HG02973 (cell line): ENCODE measurements at regions not wholly inside any gene's neighbourhood (a gene's known extent, or its start where the extent isn't known, plus 50 kb on each side); places are given as distances from the start of the nearest gene placed in this dataset.
"Not testable (repeated sequence)": the region's sequence is repeated elsewhere in the genome, so short reads cannot be mapped to it uniquely, and the experiment has no call there.

ENCODE experiments used
- ATAC-seq: cut with Tn5 transposase; IDR thresholded peaks from one replicate; pipeline ENCODE4 v1.9.1; 2021; ENCODE audit warnings: moderate library complexity; ENCODE audit not compliant: unreplicated experiment

DNA sequence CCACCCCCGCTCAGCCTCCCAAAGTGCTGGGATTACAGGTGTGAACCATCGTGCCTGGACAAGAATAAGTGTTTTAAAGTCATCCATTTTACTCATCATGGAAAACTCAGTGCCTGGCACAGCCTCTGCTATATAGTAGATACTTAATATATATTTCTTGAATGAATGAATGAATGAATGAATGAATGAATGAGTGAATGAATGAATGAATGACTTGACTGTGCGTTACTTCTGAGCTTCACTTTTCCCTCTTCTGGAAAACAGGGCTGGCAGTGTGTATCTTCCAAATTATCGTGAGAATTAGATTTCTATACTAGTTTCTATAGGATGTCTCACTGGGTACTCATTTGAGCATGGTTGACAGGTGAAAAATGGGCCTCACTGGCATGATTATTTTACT, 307.3 kb upstream of the ERCC4 start:
- ATAC-seq = no peak

DNA sequence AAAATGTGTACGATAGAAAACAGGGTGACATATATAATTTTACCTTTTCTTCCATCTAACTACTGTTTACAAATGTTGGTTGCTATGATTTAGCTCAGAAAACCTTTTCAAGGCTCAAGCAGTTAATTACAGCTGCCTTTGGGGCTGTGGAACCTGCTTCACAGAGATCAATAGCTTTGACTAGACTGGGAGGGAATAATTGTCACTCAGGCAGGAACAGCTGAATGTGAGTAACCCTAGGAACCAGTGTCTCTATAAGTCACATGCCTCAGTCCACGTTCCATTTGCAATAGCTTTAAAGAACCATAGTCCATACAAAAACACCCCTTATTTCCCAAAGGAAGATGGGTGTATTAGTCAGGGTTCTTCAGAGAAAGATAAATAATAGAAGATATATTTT, 306.8 kb upstream of the ERCC4 start:
- ATAC-seq = no peak

DNA sequence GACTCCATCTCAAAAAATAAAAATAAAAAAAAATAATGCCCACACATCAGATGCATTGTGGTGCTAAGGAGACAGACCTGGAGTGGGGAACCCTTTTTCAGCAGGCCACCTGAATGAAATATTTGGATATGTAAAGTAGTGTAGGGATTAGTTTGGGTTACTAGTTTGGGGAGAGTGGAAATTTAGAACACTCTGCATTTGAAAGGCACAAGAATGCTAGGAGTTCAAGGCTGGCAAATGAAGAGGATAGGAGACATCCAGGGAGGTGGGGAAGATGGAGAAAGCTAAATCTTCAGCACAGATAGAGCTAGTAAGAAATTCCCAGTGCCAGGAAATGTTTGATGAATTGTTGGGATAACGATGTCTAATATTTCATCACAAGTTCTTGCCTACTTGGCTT, 298.3 kb upstream of the ERCC4 start:
- no peak for ATAC-seq

DNA sequence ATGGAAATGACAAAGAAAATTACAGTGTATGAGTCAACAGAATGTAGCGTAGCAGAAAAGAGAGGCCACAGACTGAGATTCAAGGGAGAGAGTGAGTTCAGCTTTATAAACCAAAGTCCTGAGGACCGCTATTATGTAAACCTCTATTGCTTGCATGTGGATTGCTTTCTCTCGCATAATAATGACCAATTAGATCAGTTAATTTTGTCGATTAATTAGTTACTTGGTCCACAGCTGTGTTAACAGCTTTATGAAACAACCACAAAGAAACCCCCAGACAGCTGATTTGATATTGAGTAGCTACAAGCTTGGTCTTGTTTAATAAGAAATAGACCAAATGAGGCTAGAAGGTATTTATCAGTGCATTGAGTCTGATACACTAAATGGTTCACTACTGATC, 291.8 kb upstream of the ERCC4 start:
- ATAC-seq = no peak

DNA sequence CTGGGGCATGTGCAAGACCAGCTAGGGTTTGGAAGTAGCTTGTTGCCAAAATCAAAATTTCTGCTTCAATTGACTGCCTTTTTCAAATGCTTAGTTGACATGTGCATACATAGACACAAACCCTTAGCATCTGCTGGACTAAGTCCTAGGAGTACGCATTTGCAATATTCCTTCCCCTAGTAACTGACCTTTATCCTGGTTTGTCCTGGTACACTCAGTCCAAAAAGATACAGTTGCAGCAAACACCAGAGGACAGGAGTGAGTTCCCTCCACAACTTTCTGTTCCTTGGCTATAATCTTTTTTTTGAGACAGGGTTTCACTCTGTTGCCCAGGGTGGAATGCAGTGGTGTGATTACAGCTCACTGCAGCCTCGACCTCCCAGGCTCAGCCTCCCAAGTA, 290.2 kb upstream of the ERCC4 start:
- no peak for ATAC-seq

DNA sequence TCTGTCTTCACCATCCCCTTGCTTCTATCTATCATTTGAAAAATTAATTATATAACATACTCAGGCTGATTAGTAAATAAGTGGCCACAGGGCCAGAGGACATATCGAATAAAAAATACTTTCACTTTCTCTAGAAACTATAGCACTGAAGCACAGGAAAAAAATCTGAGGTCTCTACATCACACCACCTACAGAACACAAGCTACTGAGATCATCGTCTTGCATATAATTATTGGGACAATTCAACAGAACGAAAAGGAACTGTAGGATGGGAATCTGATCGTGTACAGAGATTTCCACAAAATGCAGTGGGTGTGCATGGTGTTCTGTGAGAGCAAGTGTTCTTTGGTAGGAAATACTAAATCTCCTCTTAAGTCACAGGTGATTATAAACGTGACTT, 289.6 kb upstream of the ERCC4 start:
- ATAC-seq = no peak

DNA sequence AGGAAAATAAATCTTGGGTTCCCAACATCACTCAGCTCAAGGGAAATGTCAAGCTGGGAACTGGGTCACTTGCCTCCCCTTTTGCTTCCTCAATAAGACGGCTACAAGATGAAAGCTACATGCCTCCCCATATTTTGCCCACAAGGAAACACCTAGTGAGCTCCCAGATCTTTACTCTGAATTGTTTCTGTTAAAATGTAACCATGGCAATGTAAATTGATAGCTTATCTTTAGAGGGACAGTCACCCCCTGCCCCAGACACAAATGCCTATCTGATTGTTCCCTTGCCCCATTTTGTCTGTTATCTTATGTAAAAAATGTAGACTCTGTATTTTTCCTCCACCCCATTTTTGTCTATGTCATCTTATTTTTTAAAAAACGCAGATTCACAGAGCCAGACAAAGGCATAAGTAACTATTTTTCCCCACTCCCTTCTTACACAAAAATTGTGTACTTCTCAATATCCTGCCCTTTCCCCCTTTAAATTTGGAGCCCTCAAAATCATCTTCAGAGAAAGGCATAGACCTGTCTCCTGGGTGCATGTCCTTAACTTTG, 288.7 kb upstream of the ERCC4 start:
- ATAC-seq = no peak

DNA sequence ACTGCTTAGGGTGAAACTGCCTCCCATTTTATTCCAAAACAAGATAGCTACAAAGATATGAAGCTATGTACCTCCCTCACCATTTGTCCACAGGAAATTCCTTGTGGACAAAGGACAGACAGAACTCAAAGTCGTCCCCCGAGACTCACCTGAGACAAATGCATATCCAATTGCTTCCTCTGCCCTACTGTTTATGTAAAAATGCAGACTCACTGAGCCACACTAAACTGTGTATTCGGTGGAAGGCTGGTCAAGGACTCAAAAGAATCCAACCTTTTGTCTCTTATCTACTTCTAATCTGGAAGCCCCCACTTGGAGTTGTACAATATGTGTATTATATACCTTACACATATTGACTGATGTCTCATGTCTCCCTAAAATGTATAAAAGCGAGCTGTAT, 288.0 kb upstream of the ERCC4 start:
- ATAC-seq = no peak

DNA sequence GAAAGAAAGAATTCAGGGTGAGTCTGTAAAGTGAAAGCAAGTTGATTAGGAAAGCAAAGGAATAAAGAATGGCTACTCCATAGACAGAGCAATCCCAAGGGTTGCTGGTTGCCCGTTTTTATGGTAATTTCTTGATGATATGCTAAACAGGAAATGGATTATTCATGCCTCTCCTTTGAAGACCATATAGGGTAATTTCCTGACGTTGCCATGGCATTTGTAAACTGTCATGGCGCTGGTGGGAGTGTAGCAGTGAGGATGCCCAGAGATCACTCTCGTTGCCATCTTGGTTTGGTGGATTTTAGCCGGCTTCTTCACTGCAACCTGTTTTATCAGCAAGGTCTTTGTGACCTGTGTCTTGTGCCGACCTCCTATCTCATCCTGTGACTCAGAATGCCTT, 287.4 kb upstream of the ERCC4 start:
- not testable (repeated sequence) for ATAC-seq

DNA sequence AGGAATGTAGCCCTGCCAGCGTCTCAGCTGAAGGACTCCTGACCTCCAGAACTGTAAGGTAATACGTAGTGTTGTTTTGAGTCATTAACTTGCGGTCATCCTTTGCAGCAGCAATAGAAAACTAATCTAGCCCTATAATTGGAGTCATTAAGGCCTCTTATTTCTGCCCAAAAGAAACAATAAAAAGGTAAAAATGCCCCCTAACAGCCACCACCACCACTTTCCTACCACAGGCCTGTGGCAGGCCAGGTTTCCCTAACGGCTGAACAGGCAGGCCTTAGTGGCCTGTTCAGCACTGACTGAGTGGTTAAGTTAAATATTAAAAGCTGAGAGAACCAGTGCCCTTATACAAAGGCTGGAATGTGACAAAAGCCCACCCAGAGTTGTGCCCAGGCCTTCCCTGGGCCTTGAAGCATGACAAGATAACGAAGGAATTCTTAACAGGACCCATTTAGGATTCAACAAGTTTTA, 286.5 kb upstream of the ERCC4 start:
- ATAC-seq = no peak

DNA sequence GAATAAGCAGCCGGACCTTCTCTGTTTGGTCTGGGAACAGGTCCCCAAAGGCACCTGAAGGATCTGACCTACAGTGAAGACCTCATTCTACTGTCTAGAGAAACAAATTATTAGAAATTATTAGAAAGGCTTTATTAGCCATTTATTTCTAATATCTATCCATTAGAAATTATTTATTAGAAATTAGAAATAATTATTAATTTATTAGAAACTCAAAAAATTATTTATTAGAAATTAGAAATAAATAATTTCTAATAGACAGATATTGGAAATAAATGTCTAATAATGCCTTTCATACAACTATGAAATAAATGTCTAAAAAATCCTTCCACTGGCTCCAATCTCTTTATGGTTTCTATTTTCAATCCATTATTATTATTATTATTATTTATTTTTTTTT, 285.7 kb upstream of the ERCC4 start:
- ATAC-seq = no peak

DNA sequence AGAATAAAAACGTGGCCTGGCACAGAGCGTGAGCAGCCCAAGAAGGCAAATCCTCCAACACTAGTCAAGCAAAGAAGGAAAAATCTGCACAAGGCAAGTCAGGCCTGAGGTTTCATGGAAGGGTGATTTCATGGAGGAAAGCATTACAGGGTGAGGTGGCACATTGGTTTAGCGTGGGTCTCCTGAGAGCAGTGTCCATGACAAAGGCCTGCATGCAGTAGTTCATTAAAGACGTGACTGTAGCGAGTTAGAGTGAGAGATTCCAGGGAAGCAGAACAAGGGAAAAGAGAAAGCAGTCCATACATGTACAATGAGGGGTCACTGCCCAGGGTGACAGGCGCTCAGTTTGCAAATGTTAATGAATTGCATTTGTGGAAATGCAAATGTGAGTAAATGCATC, 285.0 kb upstream of the ERCC4 start:
- no peak for ATAC-seq

DNA sequence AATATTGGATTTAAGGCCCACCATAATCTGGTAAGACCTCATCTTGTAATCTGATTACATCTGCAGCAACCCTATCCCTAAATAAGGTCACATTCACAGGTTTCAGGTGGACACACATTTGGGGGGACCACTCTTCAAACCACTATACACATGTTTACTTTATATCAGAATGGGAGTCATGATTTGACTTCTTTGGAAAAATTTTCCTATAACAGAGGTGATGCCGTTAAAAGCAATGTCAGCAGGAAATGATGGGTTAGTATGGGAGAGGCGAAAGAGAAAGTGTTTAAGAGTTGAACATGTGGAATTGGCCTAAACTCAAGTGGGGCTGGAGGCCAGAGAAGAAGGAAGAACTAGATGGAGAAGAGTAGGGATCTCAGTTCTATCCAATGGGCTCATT, 281.7 kb upstream of the ERCC4 start:
- ATAC-seq = no peak

DNA sequence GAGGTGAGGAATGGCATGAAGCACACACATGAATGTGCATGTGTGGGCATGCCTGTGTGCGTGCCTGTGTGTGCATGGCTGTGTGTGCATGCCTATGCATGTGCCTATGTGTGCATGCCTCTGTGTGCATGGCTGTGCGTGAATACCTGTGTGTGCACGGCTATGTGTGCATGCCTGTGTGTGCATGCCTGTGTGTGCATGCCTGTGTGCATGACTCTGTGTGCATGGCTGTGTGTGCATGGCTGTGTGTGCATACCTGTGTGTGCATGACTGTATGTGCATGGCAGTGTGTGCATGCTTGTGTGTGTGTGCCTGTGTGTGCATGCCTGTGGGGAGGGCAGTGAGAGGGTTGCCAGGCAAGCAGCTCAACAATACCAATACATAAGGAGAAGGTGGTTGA, 276.5 kb upstream of the ERCC4 start:
- no peak for ATAC-seq

DNA sequence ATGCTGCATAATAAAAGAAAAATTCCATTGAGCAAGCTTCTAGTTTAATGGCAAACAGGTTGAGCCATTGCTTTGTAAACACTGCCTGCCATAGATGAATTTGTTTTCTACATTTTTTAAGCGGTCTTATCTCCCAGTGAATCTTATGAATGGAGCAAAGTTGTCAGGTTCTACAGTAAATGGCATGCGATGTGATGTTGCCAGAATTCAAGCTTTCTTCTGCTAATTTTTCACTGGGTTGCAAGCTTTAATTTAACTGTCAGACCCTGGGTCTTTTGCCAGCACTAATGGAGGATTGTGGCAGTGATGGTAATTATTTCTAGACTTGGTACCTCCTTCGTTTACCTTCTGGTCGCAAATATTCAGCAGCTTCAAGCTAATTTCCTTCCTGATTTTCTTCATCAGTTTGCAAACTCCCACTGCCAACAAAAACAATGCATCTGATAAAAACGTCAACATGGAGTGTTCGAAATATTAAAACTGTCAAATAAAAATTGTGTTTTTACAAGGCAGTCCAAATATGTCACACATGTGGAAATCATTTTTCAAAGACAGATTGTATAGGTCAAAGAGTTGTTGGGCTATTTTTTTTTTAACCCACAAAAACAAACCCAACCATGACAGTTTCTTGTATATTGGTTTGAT, 274.2 kb upstream of the ERCC4 start:
- ATAC-seq = no peak

DNA sequence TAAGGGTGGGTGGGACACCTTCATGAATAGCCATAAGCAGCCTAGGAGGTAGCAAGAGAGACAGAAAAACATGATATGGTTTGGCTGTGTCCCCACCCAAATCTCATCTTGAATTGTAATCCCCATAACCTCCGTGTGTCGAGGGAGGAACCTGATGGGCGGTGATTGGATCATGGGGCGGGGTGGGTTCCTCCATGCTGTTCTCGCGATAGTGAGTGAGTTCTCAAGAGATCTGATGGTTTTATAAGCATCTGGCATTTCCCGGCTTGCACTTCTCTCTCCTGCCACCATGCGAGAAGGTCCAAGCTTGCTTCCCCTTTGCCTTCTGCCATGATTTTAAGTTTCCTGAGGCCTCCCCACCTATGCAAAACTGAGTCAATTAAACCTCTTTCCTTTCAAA, 259.1 kb upstream of the ERCC4 start:
- no peak for ATAC-seq

DNA sequence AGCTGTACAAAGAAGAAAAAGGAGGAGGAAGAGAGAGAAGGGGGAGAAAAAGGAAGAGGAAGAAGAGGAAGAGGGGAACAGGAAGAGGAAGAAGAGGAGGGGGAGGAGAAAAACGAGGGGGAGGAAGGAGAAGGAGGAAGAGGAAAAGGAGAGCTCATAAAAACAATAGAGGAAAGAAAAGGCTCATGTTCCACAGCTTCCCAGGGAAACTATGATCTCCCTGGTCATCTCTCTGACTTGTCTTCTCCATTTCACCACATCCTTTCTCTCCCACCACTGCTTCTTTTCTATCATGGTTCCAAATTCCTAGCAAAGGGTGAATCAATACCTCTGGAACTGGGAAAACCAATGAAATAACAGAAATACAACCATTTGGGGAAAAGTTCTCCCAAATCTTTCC, 254.1 kb upstream of the ERCC4 start:
- ATAC-seq = no peak

DNA sequence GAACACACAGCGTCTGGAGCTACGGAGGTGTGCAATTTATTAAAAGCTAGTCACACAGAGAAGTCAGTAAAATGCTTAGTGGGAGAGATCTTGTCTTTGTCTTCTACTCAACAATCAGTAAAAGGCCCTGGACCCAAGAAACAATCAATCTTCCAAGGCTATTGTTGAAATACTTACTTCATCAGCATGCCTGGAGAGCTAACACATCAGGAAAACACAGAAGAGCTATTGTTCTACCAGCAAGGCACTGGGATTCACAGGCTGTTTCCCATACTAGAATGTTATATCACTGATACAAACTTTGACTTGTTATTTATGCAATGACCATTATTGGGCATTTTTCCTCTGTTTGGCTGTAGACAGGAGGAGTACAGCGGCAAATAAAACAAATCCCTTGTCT, 247.8 kb upstream of the ERCC4 start:
- ATAC-seq = no peak

DNA sequence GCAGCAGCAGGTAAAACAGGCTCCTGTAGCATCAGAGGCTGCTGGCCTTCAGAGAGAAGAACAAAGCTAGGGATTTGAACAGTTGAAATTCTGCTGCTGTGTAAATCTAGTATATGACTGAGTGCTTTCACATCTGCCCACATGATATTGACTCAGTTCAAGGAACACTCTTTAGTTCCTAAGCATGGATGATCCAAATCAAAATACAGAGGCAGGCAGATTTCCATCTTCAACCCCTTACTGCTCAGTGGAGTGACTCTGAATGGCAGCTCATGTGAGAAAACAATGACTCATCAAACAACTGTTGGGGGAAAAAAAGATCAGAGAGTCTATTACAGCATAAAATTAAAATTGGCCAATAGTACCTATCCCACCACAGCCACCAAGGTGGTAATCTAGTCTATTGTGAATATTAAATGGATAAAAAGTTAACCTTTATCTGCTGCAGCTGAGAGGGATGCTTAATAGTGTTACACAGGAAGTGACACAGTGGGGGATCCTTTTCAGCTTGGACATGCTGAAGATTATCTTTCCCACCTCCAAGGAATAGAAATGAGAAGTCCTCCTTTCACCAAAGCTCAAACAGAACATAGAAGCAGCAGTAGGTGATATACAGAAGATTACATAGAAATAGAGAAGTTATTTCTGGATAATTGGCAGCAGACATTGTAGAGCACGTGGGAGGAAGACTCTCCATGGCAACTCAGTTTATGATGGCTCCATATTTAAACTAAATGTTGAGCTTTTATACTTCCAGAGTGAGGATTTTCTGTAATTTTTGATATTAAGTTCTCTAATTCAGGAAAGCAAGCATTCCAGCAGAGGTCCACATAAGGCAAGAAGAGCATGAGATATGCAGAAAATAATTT, 239.7 kb upstream of the ERCC4 start:
- no peak for ATAC-seq

DNA sequence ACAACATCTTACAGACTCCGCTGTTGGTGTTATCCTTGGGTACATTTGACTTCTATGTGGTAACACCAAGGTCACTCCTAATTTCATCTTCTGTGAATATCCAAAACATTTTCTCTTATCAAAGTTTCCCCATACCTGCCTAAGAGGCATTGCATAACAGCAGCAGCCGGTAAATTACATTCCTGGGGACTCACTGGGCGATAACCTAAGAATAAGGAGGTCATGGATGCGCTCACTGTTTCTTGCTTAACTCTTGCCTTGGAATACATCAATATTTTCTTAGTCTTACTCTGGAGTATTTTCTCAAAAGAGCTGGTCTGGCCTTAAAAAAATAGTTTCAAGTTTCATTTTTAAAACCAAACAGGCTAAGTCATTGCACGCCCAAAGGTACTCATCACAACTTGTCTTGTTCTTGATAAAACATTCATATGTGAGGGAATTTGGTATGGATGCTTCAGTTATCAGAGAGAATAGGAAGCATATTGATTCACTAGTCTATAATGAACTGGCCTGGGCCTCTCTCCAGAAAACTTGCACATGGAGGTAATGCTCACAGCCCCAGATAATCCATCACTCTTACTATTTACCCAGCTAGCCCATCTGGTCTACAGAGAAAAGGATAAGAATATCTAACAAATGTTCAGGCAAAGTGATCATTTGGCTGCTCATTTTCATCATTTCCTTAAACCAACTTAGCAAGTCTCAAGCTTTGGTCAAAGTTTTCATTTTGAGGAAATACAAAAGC, 235.0 kb upstream of the ERCC4 start:
- ATAC-seq = no peak

DNA sequence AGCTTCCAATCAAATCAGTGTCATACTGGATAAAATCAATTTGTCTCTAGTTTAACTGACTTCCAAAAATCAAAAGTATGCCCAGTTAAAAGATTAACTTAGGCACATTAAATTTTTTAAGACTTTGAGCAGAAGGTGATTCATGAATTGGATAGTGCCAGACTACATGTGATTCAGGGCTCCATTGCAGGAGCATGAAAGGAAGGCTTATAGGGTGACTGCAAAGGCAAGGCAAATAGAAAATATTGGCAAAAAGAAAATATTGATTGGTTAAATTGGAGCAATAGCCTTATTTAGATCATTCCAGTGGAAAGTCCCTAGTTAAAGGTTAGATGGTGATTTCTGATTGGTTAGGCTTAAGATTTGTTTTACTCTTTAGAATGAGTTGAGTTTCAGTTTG, 223.9 kb upstream of the ERCC4 start:
- ATAC-seq = no peak

DNA sequence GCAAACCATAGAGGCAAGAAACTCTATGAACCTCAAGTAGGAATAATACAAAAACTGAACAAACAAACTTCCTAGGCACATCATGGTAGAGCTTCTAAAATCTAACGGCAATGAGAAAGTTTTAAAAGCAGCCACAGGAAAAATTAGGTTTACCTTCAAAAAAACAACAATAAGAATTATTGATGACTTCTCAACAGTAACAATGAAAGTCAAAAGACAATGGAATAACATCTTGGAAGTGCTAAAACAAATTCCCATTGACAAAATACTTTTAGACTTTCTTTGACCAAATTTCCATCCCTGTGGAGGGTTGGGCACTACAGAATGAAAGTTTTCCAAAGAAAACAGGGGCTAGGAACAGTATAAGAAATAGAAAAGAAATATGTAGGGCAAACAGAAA, 222.9 kb upstream of the ERCC4 start:
- no peak for ATAC-seq
